Ascending aorta (tissue), 2 donors: ENCODE measurements at regions not wholly inside any gene's neighbourhood (a gene's known extent, or its start where the extent isn't known, plus 50 kb on each side); places are given as distances from the start of the nearest gene placed in this dataset.

ENCODE experiments used
- DNase-seq, 2 donors: peaks; one replicate each; pipeline ENCODE4 v3.0.0-alpha.2; 2019; ENCODE audit warnings: low spot score in 2 of 2
- H3K27ac ChIP-seq, 2 donors: fragments of 200-600 bp; sonication (generic); one replicate each; pipeline ENCODE4 v1.5.1; 2016 to 2017; ENCODE audit warnings: mild to moderate bottlenecking in 1 of 2
- H3K27me3 ChIP-seq: fragments of 200-600 bp; sonication (generic); one replicate; pipeline ENCODE4 v1.5.1; 2017
- H3K36me3 ChIP-seq, 2 donors: fragments of 200-600 bp; sonication (generic); one replicate each; pipeline ENCODE4 v1.5.1; 2016
- H3K4me1 ChIP-seq, 2 donors: fragments of 200-600 bp; sonication (generic); one replicate each; pipeline ENCODE4 v1.5.1; 2016 to 2017; ENCODE audit warnings: mild to moderate bottlenecking in 1 of 2
- H3K4me3 ChIP-seq, 2 donors: fragments of 200-600 bp; sonication (generic); one replicate each; pipeline ENCODE4 v1.5.1; 2016 to 2017; ENCODE audit warnings: mild to moderate bottlenecking in 1 of 2
- H3K9me3 ChIP-seq, 2 donors: fragments of 200-600 bp; sonication (generic); one replicate each; pipeline ENCODE4 v1.5.1; 2016
- intact Hi-C: fragments of 100-400 bp; cut with DNase I; formaldehyde crosslinking; loops from one replicate; pipeline ENCODE4 v1.15.1; 2023
- TF ChIP-seq, protein P1 (sequence below), 3 experiments: fragments of 200-600 bp in 2 of 3; fragments of 450-650 bp in 1 of 3; sonication (generic) in 2 of 3; IDR thresholded peaks; one replicate each; pipeline ENCODE4 v1.5.1; 2016 to 2019; ENCODE audit warnings: antibody characterized with exemption in 3 of 3, mild to moderate bottlenecking in 1 of 3, moderate library complexity in 1 of 3

DNA sequence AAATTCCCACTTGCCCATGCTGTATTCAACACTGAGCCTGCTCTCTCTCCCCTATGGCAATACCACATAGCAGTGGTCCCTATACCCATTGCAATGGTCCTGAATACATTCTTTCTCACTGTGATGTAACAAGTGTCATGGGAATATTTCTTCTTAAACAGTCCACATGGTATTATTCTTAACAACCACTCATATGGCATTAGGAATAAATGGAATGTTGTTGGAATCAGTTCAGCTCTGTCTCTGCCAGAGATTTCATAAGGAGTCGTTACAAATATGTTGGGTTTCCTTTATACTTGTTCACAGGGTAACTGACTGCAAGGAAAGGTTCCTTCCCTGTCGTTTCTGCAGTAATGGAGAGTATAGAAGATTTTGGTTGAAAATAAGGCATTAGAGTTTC is 128.3 kb upstream of the SPATA13 start:
- no peaks in the 10 kb centered on the region for H3K9me3 ChIP-seq
- H3K27ac ChIP-seq = peak overlapping the region; percentile 27 to 47
- H3K4me1 ChIP-seq = peaks cover 13 to 23% of the 10 kb centered on the region in 2 donors
- DNase-seq = no peak
- TF ChIP-seq, protein P1, sequence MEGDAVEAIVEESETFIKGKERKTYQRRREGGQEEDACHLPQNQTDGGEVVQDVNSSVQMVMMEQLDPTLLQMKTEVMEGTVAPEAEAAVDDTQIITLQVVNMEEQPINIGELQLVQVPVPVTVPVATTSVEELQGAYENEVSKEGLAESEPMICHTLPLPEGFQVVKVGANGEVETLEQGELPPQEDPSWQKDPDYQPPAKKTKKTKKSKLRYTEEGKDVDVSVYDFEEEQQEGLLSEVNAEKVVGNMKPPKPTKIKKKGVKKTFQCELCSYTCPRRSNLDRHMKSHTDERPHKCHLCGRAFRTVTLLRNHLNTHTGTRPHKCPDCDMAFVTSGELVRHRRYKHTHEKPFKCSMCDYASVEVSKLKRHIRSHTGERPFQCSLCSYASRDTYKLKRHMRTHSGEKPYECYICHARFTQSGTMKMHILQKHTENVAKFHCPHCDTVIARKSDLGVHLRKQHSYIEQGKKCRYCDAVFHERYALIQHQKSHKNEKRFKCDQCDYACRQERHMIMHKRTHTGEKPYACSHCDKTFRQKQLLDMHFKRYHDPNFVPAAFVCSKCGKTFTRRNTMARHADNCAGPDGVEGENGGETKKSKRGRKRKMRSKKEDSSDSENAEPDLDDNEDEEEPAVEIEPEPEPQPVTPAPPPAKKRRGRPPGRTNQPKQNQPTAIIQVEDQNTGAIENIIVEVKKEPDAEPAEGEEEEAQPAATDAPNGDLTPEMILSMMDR (IDR thresholded peaks at IDR 0.05) = no peak
- intact Hi-C loops = loop anchor here (5.0 kb wide), 1 partner anchor 655 kb away; no protein-coding TSS in a partner anchor
- no peaks in the 10 kb centered on the region for H3K36me3 ChIP-seq
- no peaks in the 10 kb centered on the region for H3K27me3 ChIP-seq
- no peak overlapping the region for H3K4me3 ChIP-seq

DNA sequence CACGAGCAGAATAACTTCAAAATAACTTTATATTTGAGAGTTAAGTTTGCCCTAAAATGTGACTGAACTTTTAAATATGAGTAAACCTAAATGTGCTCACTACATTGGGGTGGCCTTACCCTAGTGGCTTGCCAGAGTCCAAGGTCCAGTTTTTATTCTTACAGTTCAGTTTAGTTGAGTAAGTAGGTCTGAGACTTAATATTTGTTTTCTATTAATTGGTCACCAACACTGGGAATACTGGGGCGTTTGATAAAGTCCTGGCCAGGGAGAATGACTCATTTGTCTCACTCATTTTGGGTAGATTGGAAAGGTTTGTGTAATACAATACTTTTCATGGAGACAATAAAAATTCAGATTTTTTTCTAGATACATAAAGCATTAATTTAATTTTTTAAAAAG is 127.8 kb upstream of the SPATA13 start:
- H3K9me3 ChIP-seq = no peaks in the 10 kb centered on the region
- H3K27me3 ChIP-seq = no peaks in the 10 kb centered on the region
- DNase-seq = peak in 1 of 2 donors; percentile 19
- no peaks in the 10 kb centered on the region for H3K36me3 ChIP-seq
- intact Hi-C loops = loop anchor here (5.0 kb wide), 1 partner anchor 655 kb away; no protein-coding TSS in a partner anchor
- H3K4me3 ChIP-seq = no peak overlapping the region
- peaks cover 13 to 23% of the 10 kb centered on the region in 2 donors for H3K4me1 ChIP-seq
- TF ChIP-seq, protein P1 (IDR thresholded peaks at IDR 0.05) = no peak
- peak overlapping the region; percentile 27 to 47 for H3K27ac ChIP-seq

DNA sequence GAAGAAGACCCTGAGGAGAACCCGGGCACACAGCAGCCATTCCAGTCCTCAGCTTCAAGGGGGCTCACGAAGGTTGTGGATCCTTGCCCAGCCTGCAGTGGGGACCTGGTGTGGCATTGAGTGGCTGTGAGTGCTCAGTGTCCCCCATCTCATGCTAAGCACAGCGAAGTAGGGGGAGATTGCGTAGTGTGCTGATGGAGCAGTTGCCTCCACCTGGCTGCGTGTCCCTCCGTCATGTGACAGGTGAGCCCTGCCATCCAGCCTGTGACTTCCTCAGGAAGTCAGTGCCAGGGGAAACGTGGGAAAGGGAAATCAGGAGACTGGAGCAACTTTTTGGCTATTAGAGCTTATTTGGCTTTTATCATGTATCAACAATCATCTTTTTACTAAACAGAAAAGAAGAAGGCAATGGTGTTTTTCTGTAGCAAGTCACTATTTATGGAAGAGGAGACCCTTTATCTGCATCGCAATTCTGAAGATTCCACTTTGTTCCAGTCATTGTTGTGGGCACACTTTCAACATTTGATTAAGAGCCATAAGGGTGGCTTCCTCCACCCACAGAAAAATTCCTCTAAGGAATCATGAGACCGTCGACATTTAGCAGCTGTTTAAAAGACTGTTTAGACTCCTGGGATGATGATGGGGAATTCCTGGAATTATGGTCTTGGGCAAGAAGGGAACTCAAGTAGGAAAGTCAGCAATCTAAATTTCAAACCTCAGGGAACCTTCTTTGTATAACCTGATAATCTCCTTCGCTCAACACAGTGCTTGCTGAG is 126.8 kb upstream of the SPATA13 start:
- H3K4me3 ChIP-seq = no peak overlapping the region
- H3K36me3 ChIP-seq = no peaks in the 10 kb centered on the region
- no peak for DNase-seq
- intact Hi-C loops = loop anchor here (5.0 kb wide), 1 partner anchor 656 kb away; no protein-coding TSS in a partner anchor
- H3K27me3 ChIP-seq = no peaks in the 10 kb centered on the region
- no peaks in the 10 kb centered on the region for H3K9me3 ChIP-seq
- H3K27ac ChIP-seq = peak overlapping the region; percentile 38 to 47
- H3K4me1 ChIP-seq = peaks cover 13 to 23% of the 10 kb centered on the region in 2 donors
- TF ChIP-seq, protein P1 (IDR thresholded peaks at IDR 0.05) = no peak

DNA sequence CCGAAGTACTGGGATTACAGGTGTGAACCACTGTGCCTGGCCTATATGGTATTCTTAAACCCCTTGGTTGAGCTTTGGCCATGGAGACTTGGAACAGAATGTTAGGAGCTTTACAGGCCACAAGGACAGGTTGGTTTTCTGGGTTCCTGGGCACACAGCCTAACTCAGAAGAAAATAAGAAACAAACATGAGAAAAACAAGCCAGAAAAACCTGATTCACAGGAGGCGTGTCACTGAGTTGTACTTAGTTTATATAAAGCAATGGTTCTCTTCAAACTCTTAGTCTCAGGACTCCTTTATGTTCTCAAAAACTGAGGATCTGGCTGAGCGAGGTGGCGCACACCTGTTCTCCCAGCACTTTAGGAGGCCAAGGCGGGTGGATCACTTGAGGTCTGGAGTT is 125.1 kb upstream of the SPATA13 start:
- TF ChIP-seq, protein P1 (IDR thresholded peaks at IDR 0.05) = no peak
- DNase-seq = no peak
- Histone ChIP-seq H3K27me3 (no peaks in the 10 kb centered on the region), H3K27ac (no peak overlapping the region), H3K4me3 (no peak overlapping the region), H3K9me3 (no peaks in the 10 kb centered on the region), H3K36me3 (no peaks in the 10 kb centered on the region), H3K4me1 (peaks cover 13 to 23% of the 10 kb centered on the region in 2 donors)
- intact Hi-C loops = no loop called here

DNA sequence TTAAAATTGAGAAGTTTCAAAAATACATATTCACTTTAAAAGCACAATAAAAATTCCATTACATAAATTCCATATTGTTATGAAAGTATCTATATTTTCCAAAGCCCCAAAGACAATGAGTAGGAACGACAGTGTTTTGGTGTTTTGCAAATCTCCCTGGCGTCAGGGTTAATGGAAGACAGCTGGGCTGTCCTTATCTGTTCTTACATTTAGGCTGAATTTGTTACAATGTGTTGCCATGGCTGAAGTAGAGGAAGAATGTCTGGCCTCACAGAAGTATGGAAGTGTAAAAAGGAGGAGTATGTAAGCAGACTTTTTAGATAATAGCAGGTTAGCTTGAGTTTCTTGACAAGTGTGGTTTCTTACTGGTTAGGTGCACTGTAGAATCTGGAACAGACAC is 124.4 kb upstream of the SPATA13 start:
- peaks cover 13 to 23% of the 10 kb centered on the region in 2 donors for H3K4me1 ChIP-seq
- intact Hi-C loops = no loop called here
- no peak overlapping the region for H3K27ac ChIP-seq

More for the DNA sequence above, 124.4 kb upstream of the SPATA13 start:
- H3K9me3 ChIP-seq = no peaks in the 10 kb centered on the region
- no peaks in the 10 kb centered on the region for H3K36me3 ChIP-seq
- H3K27me3 ChIP-seq = no peaks in the 10 kb centered on the region
- DNase-seq = no peak
- no peak overlapping the region for H3K4me3 ChIP-seq
- TF ChIP-seq, protein P1 (IDR thresholded peaks at IDR 0.05) = no peak
